ENCODE measurements at regions not wholly inside any gene's neighbourhood (a gene's known extent, or its start where the extent isn't known, plus 50 kb on each side); places are given as distances from the start of the nearest gene placed in this dataset.

DNA sequence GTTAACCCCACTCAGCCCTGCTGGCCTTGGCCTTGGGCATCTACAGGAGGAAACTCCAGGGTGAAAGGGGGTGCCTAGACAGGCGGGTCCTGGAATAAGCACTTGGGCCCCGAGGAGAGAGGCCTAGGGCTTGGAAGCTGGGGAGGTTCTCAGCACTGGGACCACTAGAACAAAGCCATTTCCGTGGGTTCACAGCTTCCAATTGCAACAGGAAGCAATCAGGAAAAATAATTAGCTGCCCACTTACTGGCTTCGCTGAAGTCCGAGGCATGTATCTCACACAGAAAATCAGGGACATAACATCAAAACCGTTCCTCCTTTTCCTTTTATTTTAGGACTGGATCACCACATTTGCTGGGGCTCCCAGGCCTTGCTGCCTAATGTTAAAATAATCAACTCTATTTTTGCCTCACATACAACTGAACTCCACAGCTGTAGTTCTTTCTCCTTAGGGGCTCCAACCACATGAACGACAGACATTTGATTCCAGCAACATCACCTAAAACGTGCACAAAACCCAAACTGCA is 161.1 kb upstream of the GRK3 start:
- H3K27ac ChIP-seq = peak overlapping the region; percentile 96
- TF ChIP-seq, protein P1, sequence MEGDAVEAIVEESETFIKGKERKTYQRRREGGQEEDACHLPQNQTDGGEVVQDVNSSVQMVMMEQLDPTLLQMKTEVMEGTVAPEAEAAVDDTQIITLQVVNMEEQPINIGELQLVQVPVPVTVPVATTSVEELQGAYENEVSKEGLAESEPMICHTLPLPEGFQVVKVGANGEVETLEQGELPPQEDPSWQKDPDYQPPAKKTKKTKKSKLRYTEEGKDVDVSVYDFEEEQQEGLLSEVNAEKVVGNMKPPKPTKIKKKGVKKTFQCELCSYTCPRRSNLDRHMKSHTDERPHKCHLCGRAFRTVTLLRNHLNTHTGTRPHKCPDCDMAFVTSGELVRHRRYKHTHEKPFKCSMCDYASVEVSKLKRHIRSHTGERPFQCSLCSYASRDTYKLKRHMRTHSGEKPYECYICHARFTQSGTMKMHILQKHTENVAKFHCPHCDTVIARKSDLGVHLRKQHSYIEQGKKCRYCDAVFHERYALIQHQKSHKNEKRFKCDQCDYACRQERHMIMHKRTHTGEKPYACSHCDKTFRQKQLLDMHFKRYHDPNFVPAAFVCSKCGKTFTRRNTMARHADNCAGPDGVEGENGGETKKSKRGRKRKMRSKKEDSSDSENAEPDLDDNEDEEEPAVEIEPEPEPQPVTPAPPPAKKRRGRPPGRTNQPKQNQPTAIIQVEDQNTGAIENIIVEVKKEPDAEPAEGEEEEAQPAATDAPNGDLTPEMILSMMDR (conservative IDR thresholded peaks at IDR 0.05) = no peak

DNA sequence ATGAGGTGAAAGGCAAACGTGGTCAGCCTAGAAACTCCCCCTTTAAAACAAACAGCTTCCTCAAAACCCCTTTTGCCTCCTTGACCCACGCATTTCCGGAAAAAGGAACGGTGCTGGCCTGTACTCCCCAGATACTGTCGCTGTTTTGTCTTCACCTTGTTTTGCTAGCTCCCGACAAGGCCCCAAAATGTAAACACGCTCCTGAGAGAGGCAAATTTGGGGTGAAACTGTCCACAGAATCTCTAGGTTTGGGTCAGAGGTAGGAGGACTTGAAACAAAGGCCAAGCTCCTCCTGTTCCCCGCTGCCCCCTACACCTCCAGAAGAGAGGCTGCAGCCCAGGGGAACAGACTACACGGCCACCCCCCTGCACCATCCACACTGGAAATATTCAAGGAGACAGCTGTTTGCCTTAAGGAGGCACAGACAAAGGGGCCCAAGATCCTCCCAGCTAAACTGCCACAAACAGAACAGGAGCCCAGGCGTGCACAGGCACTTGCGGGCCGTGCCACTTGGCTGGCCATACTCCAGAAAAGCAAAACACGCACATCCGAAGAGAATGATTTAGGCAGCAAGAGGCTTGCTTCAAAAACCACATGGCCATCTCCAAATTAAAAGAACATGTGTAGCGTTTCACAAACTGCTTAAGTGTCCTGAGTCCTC is 160.5 kb upstream of the GRK3 start:
- TF ChIP-seq, protein P1 (conservative IDR thresholded peaks at IDR 0.05) = no peak
- peak overlapping the region; percentile 96 for H3K27ac ChIP-seq

DNA sequence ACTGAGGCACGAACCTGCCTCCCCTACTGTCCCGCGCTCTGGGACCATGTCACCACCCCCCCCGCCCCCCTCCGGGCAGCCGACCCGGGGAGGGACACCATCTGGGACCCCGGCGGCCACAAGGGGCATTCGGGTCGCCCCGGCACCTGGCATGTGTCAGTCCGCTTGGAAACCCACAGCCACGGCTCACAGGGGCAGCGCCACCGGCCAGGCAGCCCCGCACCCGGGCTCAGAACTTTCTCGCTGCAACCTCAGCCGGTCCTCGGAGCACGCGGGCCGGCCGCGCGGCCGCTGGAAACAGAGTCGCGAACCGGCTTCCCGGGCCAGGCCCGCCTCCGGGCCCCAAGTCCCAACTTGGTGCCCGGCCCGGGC is 159.9 kb upstream of the GRK3 start:
- peak overlapping the region; percentile 96 for H3K27ac ChIP-seq
- TF ChIP-seq, protein P1 (conservative IDR thresholded peaks at IDR 0.05) = no peak

DNA sequence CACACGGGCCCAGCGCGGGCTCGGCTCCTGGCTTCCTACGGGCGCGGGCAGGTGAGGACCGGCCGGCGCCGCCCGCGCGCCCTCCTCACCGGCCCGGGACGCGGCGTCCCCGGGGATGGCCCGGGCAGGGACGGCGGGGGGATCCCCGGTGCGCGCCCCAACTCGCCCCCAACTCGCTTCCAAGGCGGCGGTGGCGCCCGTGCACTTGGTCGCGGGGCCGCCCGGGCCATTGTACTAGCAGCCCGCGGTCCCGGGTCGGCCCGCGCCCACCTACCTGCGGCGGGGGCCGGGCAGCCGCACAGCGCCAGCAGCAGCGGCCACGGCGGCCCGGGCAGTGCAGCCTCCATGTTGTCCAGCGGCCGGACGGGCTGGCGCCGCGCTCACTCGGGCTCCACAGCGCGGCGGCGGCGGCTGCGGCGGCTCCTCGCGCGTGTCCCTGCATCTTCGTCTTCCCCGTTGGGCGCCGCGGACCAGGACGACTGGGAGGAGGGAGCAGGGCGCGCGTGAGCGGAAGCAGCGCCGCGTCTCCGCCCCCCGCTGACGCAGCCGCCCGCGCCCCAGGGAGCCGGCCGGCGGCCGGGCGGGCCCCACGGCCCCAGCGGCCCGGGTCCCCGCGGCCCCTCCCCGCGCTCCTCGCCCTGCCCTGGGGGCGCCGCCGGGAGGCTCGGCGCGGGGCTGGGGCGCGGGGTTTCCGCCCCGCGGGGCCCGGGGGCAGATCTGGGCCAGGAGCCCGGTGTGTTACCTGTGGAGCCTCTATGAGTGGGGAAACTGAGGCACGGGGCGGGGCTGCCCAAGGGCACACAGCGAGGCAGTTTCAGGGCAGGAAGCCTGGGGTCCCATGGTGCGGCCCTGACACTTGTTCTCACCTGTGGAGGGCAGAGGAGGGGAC is 159.3 kb upstream of the GRK3 start:
- H3K27ac ChIP-seq = peak overlapping the region; percentile 96
- TF ChIP-seq, protein P1 (conservative IDR thresholded peaks at IDR 0.05) = no peak

DNA sequence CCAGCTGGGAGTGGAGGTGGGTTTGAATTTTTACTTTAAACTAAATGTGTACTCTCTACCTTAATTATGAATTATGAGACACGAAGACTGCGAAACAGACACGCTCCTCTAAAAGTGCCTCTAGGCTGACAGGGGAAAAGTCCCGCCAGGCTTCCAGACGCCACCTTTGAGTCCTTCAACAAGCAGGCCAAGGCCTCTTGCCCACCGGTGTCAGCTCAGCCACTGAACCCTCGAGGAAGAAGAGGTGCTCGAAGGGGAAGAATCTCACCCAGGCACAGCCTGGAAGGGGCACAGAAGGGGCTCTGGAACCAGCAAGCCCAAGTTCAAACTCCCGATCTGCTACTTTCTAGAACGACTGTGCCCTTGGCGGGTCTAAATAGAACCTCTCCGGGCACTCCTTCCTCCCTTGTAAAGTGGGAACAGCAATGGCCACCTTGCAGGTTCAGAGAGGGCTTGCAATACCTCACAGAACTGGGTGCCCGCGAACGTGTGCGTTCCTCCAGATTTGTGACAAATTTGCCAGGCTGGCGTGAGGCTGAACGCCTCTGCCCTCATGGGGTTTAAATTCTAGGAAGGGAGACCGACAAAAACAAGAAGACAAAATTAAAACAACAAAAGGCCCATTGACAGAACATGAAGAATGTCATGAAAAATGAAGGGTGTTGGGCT is 158.5 kb upstream of the GRK3 start:
- TF ChIP-seq, protein P1 (conservative IDR thresholded peaks at IDR 0.05) = no peak
- H3K27ac ChIP-seq = peak overlapping the region; percentile 96

DNA sequence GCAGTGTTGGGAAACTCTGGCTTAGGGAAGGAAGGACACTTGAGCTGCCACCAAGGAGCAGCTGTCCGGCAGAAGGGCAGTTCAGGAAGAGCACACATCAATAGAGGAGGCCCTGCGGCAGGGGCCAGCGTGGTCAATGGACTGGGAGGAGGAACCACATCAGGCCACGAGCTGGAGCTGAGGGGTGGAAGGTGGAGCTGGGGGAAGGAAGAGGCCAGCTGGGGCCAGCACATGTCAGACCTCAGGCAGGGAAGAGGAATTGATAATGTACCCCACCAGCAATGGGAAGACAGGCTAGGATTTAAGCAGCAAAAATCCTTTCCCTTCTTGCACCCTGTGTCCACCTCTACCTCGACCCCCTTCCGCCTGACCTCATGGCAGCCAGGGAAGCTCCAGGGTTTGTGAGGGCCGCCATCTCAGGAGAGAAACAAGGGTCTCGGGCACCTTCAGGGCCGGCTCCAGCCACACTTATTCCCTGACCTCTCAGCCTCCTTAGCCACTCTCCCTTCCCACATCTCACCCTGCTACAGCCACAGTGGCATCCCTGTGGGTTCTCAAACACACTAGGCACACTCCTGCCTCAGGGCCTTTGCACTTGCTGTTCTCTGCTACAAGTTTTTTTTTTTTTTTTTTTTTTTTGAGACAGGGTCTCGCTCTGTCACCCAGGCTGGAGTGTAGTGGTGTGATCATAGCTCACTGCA is 157.8 kb upstream of the GRK3 start:
- TF ChIP-seq, protein P1 (conservative IDR thresholded peaks at IDR 0.05) = no peak
- peak overlapping the region; percentile 96 for H3K27ac ChIP-seq
